ENCODE measurements at regions not wholly inside any gene's neighbourhood (a gene's known extent, or its start where the extent isn't known, plus 50 kb on each side); places are given as distances from the start of the nearest gene placed in this dataset.

- no peaks in the 10 kb centered on the region for H3K9me3 Mint-ChIP-seq
- no peak for DNase-seq (ENCODE audit: low spot score in 2 of 2, unreplicated experiment in 2 of 2)
- no peaks in the 10 kb centered on the region for H3K36me3 Mint-ChIP-seq
- H3K27me3 Mint-ChIP-seq (ENCODE audit: low read depth) = no peaks in the 10 kb centered on the region
- peaks cover 45% of the 10 kb centered on the region for H3K4me1 Mint-ChIP-seq
- no peak overlapping the region for H3K27ac Mint-ChIP-seq
- no peak overlapping the region for H3K4me3 Mint-ChIP-seq
- TF ChIP-seq CTCF (IDR thresholded peaks at IDR 0.05; ENCODE audit: unreplicated experiment) = no peak
Measured at GRCh38 chr3:101995371-101996046, 146.2 kb downstream of the NFKBIZ start.

GRCh38 chr3:101996832-101997231 is 147.5 kb downstream of the NFKBIZ start:
- no peak for DNase-seq (ENCODE audit: low spot score in 2 of 2, unreplicated experiment in 2 of 2)
- no peak for TF ChIP-seq CTCF (IDR thresholded peaks at IDR 0.05; ENCODE audit: unreplicated experiment)
- no peaks in the 10 kb centered on the region for H3K27me3 Mint-ChIP-seq (ENCODE audit: low read depth)
- H3K4me3 Mint-ChIP-seq = no peak overlapping the region
- H3K9me3 Mint-ChIP-seq = no peaks in the 10 kb centered on the region
- H3K36me3 Mint-ChIP-seq = no peaks in the 10 kb centered on the region
- peaks cover 45% of the 10 kb centered on the region for H3K4me1 Mint-ChIP-seq
- no peak overlapping the region for H3K27ac Mint-ChIP-seq

- Mint-ChIP-seq H3K36me3 (no peaks in the 10 kb centered on the region), H3K4me3 (no peak overlapping the region), H3K4me1 (peaks cover 35% of the 10 kb centered on the region), H3K27me3 (ENCODE audit: low read depth) (no peaks in the 10 kb centered on the region), H3K9me3 (no peaks in the 10 kb centered on the region), H3K27ac (no peak overlapping the region)
- no peak for DNase-seq (ENCODE audit: low spot score in 2 of 2, unreplicated experiment in 2 of 2)
- no peak for TF ChIP-seq CTCF (IDR thresholded peaks at IDR 0.05; ENCODE audit: unreplicated experiment)
Measured at GRCh38 chr3:101998256-101998926, 149.1 kb downstream of the NFKBIZ start.

DNA sequence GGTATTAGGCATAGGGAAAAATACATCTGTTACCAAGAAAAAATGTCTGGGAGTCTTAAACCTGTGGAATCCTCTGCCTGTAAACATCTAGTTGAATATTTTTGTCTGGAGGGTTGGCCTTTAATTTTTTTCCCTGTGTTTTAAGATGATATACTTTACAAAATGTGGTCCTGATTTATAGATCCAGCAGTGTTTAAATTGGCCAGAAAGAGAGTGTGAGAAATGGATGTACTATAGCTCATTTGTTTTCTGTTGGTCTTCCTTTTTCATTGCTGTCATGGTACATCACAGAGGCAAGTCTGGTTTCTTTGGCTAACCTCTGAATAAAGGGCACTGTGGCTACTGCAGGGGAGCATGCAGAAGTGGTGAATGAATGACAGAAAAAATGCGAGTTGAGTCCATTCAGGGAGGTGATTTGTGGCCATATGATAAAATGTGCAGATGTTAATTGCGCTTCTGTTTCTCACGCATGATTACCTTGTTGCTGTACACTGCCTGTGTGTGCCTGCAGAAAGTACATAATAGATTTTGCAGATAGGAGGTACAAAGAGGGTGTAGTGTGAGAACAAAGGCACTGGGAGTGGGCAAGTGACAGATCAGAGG is 150.0 kb downstream of the NFKBIZ start:
- no peak for DNase-seq (ENCODE audit: low spot score in 2 of 2, unreplicated experiment in 2 of 2)
- H3K27ac Mint-ChIP-seq = peak overlapping the region; percentile 31
- no peak for TF ChIP-seq CTCF (IDR thresholded peaks at IDR 0.05; ENCODE audit: unreplicated experiment)
- H3K9me3 Mint-ChIP-seq = no peaks in the 10 kb centered on the region
- no peaks in the 10 kb centered on the region for H3K36me3 Mint-ChIP-seq
- peaks cover 27% of the 10 kb centered on the region for H3K4me1 Mint-ChIP-seq
- no peak overlapping the region for H3K4me3 Mint-ChIP-seq
- H3K27me3 Mint-ChIP-seq (ENCODE audit: low read depth) = no peaks in the 10 kb centered on the region

DNA sequence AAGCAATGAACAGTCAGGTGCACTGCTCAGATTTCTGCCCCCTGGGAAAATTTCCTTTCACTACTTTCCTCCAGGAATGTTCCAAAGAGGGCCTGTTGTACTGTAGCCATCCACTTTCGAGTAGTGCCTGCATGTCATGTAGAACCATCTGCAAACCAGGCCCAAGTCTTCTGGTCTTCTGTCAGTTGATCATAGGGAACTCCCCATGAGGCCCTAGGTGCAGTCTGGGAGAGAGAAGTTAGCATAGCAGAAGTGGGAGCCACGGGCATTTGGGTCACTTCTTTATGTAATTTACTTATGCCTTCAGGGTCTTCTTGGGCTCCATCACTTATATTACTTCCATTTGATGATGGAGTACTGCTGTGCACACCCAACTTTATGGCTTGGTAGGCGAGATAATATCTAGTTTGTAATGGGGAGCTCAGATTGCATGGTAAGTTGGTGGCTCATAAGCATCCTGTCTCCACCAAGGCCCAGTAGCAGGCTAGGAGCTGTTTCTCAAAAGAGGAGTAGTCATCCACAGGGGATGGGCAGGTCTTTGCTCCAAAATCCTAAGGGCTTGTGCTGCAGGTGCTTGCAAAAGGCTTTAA is 151.4 kb downstream of the NFKBIZ start:
- H3K27me3 Mint-ChIP-seq (ENCODE audit: low read depth) = no peaks in the 10 kb centered on the region
- no peak overlapping the region for H3K27ac Mint-ChIP-seq
- no peak overlapping the region for H3K4me3 Mint-ChIP-seq
- H3K36me3 Mint-ChIP-seq = no peaks in the 10 kb centered on the region
- no peak for DNase-seq (ENCODE audit: low spot score in 2 of 2, unreplicated experiment in 2 of 2)
- H3K4me1 Mint-ChIP-seq = peaks cover 17% of the 10 kb centered on the region
- no peak for TF ChIP-seq CTCF (IDR thresholded peaks at IDR 0.05; ENCODE audit: unreplicated experiment)
- H3K9me3 Mint-ChIP-seq = no peaks in the 10 kb centered on the region
